Mammary epithelial cell (primary cell): ENCODE measurements at regions not wholly inside any gene's neighbourhood (a gene's known extent, or its start where the extent isn't known, plus 50 kb on each side); places are given as distances from the start of the nearest gene placed in this dataset.

Source experiments
- EZH2 ChIP-seq: IDR thresholded peaks from 2 replicates; pipeline ENCODE4 v1.6.1; 2012; ENCODE audit warnings: low read length, inconsistent platforms, borderline replicate concordance
- TF ChIP-seq, protein P1 (sequence below), 2 donors: IDR thresholded peaks in 1 of 2; conservative IDR thresholded peaks in 1 of 2; 2 replicates each; pipeline ENCODE4 v1.5.1; 2011 to 2012; ENCODE audit warnings: inconsistent platforms in 2 of 2, low read length in 2 of 2, mild to moderate bottlenecking in 2 of 2, control low read depth in 1 of 2, low read depth in 1 of 2; ENCODE audit not compliant: insufficient read depth in 1 of 2; ENCODE audit errors: extremely low read depth in 1 of 2

DNA sequence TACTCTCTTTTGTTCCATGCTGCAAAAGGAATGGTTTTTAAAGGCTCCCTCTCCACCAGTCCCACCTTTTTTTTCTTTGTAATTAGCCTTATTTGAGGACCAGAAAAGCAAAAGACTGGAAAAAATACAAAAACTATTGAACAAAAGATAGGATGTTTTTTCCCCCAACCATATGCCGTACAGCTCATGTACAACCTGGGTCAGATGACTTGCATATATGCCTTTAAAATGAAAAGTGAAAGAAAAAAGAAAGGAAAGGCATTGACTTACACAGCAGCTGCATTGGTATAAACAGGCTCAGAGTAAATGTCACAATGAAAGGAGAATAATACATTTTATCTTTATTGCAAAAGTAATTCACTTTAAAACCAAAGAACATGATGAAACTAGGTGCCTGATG is 69.5 kb upstream of the CMC1 start:
- TF ChIP-seq, protein P1, sequence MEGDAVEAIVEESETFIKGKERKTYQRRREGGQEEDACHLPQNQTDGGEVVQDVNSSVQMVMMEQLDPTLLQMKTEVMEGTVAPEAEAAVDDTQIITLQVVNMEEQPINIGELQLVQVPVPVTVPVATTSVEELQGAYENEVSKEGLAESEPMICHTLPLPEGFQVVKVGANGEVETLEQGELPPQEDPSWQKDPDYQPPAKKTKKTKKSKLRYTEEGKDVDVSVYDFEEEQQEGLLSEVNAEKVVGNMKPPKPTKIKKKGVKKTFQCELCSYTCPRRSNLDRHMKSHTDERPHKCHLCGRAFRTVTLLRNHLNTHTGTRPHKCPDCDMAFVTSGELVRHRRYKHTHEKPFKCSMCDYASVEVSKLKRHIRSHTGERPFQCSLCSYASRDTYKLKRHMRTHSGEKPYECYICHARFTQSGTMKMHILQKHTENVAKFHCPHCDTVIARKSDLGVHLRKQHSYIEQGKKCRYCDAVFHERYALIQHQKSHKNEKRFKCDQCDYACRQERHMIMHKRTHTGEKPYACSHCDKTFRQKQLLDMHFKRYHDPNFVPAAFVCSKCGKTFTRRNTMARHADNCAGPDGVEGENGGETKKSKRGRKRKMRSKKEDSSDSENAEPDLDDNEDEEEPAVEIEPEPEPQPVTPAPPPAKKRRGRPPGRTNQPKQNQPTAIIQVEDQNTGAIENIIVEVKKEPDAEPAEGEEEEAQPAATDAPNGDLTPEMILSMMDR (conservative IDR thresholded peaks at IDR 0.05 in 1 of 2, IDR thresholded peaks at IDR 0.05 in 1 of 2; ENCODE audit: extremely low read depth in 1 of 2, insufficient read depth in 1 of 2, low read depth in 1 of 2, low read length in 2 of 2), result no peak
- TF ChIP-seq EZH2, result no peak
